ENCODE measurements at regions not wholly inside any gene's neighbourhood (a gene's known extent, or its start where the extent isn't known, plus 50 kb on each side); places are given as distances from the start of the nearest gene placed in this dataset.

DNA sequence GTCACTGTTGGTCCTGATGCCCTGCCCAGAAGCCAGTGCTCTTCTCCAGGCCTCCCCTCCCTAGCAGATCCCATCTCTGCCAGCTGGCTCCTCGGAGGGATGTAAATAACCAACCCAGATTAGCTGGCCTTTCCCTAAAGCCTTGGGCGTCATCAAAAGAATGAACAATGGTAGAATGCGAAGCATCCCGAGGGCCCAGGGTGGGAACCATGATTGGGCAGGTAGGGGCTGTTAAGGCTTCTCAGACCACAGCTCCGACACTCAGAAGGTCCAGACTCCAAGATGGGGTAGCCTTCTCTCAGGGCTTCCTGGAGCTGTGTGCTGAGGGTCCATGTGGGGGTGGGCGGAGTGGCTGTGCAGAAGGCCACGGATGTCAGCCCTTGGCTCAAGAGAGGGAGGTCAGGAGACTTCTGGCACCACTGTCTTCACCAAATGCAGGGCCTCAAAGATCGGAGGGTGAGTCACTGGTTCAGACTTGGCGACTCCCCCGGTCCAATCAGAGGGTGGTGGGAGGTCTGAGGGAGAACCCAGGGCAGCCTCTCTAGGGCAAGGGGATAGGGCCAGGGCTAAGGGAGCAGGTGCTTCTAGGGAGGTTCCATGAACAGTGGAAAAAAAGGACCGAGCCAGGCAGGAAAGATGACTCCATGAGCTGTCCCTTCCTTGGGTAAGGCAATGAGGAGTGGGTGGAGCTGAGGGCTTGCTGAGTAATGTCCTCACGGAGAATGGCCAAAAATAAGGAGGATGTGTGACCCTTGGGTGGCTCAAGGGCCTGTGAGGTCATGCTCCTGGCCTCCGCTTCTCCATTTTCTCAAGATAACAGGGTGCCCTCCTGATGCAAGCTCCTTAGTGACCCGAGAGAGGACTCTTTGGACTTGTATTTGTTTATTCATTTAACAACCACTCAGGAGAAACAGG lies 58.4 kb upstream of the EPS8L3 start:
- Histone ChIP-seq H3K4me3 (no peak overlapping the region), H3K4me1 (no peaks in the 10 kb centered on the region), H3K27ac (no peak overlapping the region), H3K36me3 (replicated peaks in 1 of 2; ENCODE audit: insufficient read depth in 1 of 2, low read depth in 2 of 2) (no peaks in the 10 kb centered on the region), H3K9me3 (no peaks in the 10 kb centered on the region), H3K27me3 (no peaks in the 10 kb centered on the region)
- DNase-seq (peak in 1 of 4 donors; percentile 55), ATAC-seq (peak; percentile 28)
- no peak for TF ChIP-seq POLR2A (IDR thresholded peaks at IDR 0.05)
- TF ChIP-seq, protein P1, sequence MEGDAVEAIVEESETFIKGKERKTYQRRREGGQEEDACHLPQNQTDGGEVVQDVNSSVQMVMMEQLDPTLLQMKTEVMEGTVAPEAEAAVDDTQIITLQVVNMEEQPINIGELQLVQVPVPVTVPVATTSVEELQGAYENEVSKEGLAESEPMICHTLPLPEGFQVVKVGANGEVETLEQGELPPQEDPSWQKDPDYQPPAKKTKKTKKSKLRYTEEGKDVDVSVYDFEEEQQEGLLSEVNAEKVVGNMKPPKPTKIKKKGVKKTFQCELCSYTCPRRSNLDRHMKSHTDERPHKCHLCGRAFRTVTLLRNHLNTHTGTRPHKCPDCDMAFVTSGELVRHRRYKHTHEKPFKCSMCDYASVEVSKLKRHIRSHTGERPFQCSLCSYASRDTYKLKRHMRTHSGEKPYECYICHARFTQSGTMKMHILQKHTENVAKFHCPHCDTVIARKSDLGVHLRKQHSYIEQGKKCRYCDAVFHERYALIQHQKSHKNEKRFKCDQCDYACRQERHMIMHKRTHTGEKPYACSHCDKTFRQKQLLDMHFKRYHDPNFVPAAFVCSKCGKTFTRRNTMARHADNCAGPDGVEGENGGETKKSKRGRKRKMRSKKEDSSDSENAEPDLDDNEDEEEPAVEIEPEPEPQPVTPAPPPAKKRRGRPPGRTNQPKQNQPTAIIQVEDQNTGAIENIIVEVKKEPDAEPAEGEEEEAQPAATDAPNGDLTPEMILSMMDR (IDR thresholded peaks at IDR 0.05), result no peak
- intact Hi-C loops (cut with DNase I), result no loop called here
- 69 to 72% methylated on average over 13 to 14 of the region's 14 CpGs for WGBS, 2 donors

DNA sequence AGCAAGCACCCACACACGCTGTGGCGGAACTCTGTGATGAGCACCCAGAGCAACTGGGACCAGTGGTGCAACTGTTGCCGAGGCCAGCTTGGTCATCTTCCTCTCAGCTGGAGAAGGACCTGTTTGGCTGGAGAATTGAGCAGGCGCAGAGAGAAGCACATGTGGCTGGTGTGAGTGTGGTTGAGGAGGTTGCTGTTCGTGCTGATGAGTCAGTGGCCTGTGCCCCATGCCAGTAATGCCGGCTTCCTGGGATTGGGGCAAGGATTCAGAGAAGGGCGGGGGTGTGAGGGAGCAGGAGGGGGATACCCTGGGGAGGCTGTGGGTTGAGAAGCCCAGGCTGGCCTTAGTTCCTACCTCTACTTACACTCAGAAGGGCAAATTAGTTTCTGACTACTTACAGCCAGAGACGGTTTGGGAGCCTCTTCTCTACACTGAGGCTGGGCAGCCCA lies 57.5 kb upstream of the EPS8L3 start:
- Histone ChIP-seq H3K27ac (no peak overlapping the region), H3K9me3 (no peaks in the 10 kb centered on the region), H3K4me3 (no peak overlapping the region), H3K27me3 (no peaks in the 10 kb centered on the region), H3K36me3 (replicated peaks in 1 of 2; ENCODE audit: insufficient read depth in 1 of 2, low read depth in 2 of 2) (no peaks in the 10 kb centered on the region), H3K4me1 (no peaks in the 10 kb centered on the region)
- ATAC-seq (no peak), DNase-seq (peak in 1 of 4 donors; percentile 58)
- WGBS, 2 donors, result 76% methylated on average over 8 of the region's 8 CpGs
- TF ChIP-seq, protein P1 (IDR thresholded peaks at IDR 0.05), result no peak
- intact Hi-C loops (cut with DNase I), result no loop called here

DNA sequence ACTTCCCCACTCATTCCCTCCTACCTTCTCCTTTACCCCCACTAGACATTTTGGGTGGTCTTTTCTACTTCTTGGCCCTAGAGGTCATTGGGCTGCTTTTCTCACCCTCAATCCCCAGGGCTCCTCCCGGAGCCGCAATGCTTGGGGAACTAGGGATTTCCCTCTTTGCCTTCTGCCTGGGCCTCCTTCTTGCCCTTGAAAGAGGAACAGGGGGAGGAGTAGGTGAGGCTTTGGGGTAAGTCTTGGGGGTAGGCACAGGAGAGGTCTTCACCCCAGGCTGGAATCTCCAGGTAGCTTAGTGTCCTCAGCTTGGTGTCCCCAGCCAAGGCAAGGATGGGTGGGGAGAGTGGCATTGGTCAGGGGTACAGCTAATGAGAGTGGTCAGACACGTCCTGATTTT lies 56.2 kb upstream of the EPS8L3 start:
- H3K27me3 ChIP-seq, result no peaks in the 10 kb centered on the region
- H3K36me3 ChIP-seq (replicated peaks in 1 of 2; ENCODE audit: insufficient read depth in 1 of 2, low read depth in 2 of 2), result no peaks in the 10 kb centered on the region
- no peaks in the 10 kb centered on the region for H3K4me1 ChIP-seq
- peaks cover 0 to 9% (median 0%) of the 10 kb centered on the region in 3 donors for H3K9me3 ChIP-seq
- H3K27ac ChIP-seq, result no peak overlapping the region
- ATAC-seq (no peak), DNase-seq (no peak)
- no peak overlapping the region for H3K4me3 ChIP-seq
- intact Hi-C loops (cut with DNase I), result no loop called here
- 65 to 81% methylated on average over 3 of the region's 3 CpGs for WGBS, 2 donors
- TF ChIP-seq POLR2A (IDR thresholded peaks at IDR 0.05), result no peak
- TF ChIP-seq, protein P1 (IDR thresholded peaks at IDR 0.05), result no peak

DNA sequence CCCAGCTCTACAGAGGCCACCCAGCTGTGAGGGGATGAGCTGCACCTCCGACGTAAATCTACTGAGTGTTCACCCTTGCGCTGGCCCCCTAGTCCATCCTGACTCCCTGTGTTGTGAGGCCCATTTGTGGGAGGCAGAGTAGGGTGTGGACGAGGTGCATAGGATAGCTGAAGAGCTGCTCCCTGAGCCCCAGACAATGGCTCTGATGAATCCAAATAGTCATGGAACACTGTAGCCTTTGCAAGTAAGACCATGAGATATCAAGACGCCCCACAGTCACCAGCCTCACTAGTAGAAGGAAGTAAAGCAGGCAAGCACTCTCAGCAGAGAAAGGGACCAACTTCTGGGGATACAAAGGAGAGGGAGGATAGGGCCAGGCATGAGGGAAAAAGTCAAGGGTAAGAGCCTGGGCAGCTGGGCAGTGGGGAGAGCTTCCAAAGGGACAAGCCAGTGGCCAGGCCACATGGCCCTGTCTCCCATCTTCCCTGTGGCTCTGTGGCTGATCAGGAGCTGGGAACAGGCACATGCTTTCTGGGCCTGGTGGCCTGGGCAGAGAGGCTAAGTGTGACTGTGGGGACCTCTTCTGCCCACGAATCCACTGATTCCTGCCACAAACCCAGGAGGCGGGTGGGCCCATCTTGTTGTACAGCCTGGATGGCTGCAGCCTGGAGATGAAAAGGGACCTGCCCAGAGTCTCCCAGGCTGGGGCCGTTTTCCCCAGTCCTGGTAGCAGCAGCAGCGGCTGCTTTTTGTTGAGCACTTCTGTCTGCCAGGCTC lies 55.5 kb upstream of the EPS8L3 start:
- Histone ChIP-seq H3K4me3 (no peak overlapping the region), H3K27ac (no peak overlapping the region), H3K27me3 (no peaks in the 10 kb centered on the region), H3K4me1 (no peaks in the 10 kb centered on the region), H3K36me3 (replicated peaks in 1 of 2; ENCODE audit: insufficient read depth in 1 of 2, low read depth in 2 of 2) (no peaks in the 10 kb centered on the region), H3K9me3 (peaks cover 0 to 9% (median 0%) of the 10 kb centered on the region in 3 donors)
- WGBS, 2 donors, result 76 to 80% methylated on average over 7 to 9 of the region's 9 CpGs
- TF ChIP-seq POLR2A (IDR thresholded peaks at IDR 0.05), result no peak
- ATAC-seq, result no peak
- no peak for DNase-seq
- intact Hi-C loops (cut with DNase I), result no loop called here

DNA sequence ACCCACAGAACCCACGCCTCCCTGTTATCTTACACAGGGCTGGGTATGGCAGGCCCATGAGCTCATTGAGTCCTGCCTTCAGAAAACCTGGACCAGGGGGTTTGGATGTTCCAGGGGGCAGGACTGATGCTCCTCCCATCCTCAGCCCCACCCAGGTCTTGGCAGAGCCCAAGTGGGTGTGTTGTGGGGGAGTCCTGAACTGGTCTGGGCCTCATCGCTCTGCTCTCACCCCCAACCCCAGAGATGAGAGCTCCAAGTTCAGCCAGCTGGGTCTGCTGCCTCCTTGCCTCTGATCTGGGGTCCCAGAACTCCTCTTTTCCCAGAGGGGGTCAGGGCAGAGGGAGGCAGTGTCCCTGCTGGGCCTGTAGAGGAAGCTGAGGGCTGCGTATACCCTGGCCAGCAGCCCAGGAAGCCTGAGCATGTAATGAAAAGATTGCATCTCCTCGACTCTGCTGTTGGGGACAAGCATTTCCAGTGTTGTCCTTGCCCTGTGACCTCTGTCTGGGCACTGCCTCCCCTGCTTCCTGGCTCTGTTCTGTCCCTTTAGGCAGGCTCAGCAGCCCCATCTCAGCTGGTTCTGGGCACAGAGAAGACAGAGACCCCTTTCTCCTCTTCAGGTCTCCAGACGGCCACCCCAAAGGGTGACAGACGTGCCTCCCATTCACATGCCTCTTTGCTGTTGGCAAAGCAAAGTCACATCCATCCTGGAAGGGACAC lies 54.7 kb upstream of the EPS8L3 start:
- Histone ChIP-seq H3K4me1 (no peaks in the 10 kb centered on the region), H3K36me3 (replicated peaks in 1 of 2; ENCODE audit: insufficient read depth in 1 of 2, low read depth in 2 of 2) (no peaks in the 10 kb centered on the region), H3K4me3 (no peak overlapping the region), H3K27ac (no peak overlapping the region), H3K9me3 (peaks cover 0 to 9% (median 0%) of the 10 kb centered on the region in 3 donors), H3K27me3 (no peaks in the 10 kb centered on the region)
- no peak for TF ChIP-seq POLR2A (IDR thresholded peaks at IDR 0.05)
- TF ChIP-seq, protein P1 (IDR thresholded peaks at IDR 0.05), result no peak
- intact Hi-C loops (cut with DNase I), result no loop called here
- WGBS, 2 donors, result 63 to 66% methylated on average over 4 to 6 of the region's 6 CpGs
- DNase-seq (peak in 1 of 4 donors; percentile 30), ATAC-seq (no peak)
